Middle frontal gyrus (tissue), 1 donor: ENCODE measurements at regions not wholly inside any gene's neighbourhood (a gene's known extent, or its start where the extent isn't known, plus 50 kb on each side); places are given as distances from the start of the nearest gene placed in this dataset.
"Not testable (repeated sequence)": the region's sequence is repeated elsewhere in the genome, so short reads cannot be mapped to it uniquely, and the experiment has no call there.

Source experiments
- DNase-seq: peaks from one replicate; pipeline ENCODE4 v3.0.0-alpha.2; 2015; ENCODE audit warnings: low spot score; ENCODE audit errors: extremely low spot score

- no peak for DNase-seq
These were observed 997.9 kb downstream of the TSN start for GRCh38 chr2:122753336-122753735.

GRCh38 chr2:122754561-122754960, 999.1 kb downstream of the TSN start:
- DNase-seq: no peak

GRCh38 chr2:122755281-122755780, 999.9 kb downstream of the TSN start:
- no peak for DNase-seq

- no peak for DNase-seq
These were observed 1003.5 kb downstream of the TSN start for GRCh38 chr2:122758967-122759366.

DNA sequence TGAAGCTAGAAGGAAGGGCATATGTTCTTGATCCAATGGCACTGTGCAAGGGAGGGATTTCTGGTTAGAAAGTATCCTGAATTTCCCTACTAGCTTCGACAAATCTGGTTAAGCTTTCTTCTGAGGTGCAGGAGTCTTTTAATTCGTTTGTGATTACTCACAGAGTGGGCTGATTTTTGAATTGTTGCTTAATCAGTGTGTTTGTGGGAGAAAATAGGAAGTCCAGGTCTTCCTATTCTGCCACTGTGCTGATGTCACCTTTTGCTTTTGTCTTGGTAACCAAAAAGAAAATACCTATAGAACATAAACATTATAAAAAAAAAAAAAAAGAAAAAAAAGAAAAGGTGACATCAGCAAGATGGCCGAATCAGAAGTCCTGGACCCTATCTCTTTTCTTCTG, 1008.6 kb downstream of the TSN start:
- DNase-seq: no peak

DNA sequence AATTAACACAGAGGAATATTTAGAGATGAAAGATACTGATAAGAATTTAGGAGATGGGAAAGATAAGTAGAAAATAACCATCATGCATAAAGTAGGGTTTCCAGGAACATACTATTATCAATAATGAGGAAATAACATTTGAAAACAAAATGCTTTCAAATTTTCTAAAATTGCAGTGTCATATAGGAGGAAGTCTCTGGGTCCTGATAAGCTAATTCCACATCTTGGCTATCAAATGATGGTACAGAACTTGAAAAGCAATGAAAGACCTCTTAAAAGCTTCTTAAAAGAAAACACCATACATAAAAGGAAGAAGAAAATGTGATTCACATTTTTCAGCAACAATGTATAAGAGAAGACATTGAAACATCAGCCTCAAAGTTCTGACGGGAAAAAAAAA, 1024.8 kb downstream of the TSN start:
- no peak for DNase-seq

DNA sequence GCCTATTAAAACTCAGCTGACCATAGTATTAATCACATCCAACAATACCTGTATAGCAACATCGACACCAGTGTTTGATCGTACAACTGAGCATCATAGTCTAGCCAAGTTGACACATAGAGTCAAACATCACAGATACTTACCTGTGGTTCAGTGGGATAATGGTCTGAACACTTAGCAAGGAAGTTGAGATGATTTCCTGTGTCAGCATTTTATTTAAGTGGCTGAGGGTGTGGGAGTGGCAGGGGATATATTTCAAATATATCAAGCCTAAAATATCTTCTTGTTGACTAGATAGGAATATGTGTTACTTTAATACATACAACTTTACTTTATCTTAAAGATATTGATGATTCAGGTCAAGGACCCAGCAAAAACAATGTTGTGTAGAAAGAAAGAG, 1038.6 kb downstream of the TSN start:
- no peak for DNase-seq

DNA sequence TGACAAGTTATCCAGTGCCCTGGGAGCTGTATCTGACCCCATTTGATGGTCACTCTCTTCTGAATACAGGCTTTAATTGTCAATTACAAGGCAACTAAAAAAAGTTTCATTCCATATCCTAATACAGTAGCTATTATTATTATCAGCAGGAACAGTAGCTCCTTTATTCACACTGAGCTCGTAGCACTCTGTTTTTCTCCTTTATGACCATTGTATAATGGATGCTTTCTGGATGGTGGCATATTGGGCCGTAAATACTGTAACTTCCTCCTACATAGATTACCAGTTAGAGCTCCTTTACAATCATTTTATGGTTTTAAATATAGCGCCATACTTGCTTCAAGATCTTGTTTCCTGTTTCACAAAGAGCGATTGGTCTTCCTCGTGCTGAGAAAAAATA, 1040.3 kb downstream of the TSN start:
- DNase-seq: no peak

DNA sequence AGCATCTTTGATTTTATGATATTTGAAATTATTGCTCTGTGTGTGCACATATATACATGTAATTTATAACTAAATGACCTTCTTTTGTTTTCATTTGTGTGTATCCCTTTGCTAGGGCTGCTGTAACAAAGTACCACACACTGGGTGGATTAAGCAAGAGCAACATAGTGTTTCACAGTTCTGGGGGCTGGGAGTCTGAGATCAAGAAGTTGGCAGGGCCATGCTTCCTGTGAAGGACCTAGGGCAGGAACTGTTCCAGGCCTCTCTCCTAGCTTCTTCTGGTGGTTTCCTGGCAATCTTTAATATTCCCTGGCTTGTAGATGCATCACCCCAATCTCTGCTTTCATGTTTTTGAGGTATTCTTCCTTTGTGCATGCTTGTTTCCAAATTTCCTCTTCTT, 1043.9 kb downstream of the TSN start:
- DNase-seq: no peak

DNA sequence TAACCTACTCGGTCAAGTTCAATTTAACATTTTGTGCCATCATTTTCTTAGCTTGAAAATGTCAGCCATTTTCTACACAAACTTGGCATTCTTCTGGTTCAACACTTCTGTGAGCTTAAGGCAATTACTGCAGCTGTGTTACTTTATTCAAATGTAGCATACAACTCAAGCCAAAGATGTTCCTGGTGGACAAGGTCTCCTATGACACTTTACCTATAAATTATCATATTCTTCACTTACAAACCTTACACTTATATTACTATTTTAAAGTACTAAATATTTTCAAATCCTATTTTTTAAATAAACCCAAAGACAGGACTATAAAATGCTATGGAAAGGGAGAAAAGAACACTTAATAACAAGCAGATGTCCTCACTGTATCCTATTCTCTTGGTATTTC, 1045.3 kb downstream of the TSN start:
- no peak for DNase-seq

- DNase-seq: no peak
These were observed 1049.0 kb downstream of the TSN start for GRCh38 chr2:122804494-122804893.

DNA sequence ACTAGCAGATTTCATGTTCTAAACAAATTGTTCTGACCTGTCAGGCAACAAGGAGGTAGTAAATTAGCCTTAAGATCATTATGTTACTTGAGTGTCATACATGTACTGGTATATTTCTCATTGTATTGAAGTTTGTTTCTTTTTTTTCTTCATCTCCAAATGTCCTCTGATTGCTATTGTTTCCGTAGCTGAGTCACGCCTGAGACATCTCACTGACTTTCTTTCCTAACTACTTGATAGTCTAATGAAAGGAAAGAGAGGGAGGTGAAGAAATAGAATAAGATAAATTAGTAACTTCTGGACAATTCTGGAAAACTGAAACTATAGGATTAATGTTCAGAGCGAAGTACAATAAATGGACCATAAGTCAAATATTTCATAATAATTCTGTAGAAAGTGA, 1049.9 kb downstream of the TSN start:
- no peak for DNase-seq

DNA sequence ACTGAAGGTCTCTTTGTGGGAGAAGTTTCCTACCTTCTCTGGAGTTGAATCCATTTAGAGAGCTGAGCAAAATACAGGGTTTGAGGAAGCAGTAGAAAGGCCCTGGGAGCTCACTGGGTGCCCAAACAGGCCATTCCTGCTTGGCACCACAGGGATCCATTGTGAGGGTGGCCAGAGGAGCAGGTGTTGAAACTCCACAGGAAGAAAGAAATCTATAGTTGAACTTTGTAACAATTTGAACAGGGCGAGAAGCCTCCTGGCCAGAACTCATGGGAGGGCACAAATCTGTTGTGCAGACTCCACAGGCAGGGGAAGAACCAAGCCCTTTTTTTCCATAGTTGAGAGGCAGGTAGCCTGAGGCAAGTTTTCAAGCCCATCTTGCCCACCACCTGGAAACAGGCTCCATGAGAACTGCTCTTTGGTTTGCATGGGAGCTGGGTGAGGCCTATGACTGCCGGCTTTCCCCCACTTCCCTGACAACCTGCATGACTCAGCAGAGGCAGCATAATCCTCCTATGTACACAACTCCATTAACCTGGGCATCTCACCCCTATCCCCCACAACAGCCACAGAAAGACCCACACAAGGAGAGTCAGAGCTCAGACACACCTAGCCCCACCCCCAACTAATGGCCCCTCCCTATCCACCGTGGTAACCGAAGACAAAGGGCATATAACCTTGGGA, 1053.0 kb downstream of the TSN start:
- DNase-seq: no peak

DNA sequence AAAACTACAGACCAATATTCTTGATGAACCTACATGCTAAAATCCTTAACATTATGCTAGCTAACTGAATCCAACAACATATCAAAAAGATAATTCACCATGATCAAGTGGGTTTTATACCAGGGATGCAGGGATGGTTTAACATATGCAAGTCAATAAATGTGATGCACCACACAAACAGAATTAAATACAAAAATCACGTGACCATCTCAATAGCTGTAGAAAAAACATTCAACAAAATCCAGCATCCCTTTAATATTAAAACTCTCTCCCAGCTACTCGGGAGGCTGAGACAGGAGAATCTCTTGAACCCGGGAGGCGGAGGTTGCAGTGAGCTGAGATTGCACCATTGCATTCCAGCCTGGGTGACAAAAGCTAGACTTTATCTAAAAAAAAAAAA, 1056.8 kb downstream of the TSN start:
- not testable (repeated sequence) for DNase-seq

GRCh38 chr2:122815120-122815519, 1059.7 kb downstream of the TSN start:
- DNase-seq: no peak

DNA sequence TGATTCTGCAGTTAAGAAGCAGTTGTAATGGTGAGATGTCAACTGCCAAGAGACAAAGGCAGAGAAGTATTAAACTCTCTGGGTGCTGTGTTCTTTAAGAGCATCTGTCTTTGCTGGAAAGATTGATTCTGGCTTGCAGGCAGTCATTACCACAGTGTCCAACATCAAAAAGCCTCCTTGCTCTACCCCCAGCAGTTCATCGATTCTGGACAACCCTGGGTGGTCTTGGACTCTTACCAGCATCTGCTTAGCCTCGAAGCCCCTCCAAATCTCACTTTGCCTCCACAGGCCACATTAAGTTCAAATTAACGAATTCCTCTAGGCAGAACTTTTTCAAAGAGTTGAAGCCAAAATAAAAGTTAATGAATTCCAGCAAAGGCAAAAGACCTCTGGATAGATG, 1061.4 kb downstream of the TSN start:
- DNase-seq: no peak

DNA sequence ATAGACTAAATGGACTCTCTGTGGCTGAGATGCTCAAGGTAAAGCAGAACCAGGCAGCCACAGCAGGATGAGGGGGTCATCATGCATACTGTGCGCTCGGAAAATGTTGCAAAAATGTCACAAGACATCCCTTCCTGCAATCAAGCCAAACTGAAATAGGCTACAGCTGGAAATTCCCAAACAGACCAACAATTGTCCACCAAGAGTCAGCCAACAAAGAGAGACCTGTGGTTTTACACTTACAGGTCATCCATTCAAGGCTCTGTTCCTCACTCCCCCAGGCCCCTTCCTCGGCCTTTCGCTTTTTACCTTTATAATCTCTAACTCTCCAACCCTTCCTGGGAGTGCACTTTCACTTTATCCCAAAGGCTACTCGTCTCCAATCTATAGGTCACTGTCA, 1066.9 kb downstream of the TSN start:
- DNase-seq: no peak

GRCh38 chr2:122830157-122830556, 1074.7 kb downstream of the TSN start:
- no peak for DNase-seq

DNA sequence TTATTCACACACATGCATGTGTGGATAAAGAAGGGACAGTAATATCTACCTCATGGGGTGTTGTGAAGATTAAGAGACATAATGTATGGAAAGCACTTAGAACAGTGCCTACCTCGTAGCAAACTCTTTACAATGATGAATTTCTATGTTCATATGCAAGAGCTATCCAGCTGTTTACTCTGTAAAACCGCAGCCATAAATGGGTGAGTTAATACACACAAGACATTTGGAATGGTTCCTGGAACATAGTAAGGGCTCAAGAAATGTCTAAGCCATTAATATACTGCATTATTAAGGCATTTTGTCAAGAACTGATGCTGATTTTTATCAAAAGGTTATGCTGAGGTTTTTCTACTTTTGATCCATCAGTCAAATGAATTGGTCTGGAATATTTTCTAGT, 1076.2 kb downstream of the TSN start:
- no peak for DNase-seq

DNA sequence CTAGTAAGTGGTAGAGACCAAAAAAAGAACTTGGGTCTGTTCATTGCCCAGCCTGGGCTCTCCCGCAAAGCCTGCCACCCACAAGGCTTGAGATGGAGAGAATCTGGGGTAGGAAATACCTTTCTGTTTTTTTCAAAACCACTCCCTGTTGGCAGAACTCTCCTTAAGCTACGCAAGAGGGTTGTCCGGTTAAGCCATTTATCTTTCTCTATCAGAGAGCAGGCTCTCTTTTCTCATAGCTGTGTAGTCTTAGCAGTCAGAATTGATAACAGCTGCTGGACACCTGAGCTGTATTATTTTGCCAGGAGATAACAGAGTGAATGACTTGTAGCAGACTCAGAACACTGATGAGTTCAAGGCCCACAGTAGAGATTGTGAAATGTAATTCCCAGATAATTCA, 1088.1 kb downstream of the TSN start:
- DNase-seq: no peak

DNA sequence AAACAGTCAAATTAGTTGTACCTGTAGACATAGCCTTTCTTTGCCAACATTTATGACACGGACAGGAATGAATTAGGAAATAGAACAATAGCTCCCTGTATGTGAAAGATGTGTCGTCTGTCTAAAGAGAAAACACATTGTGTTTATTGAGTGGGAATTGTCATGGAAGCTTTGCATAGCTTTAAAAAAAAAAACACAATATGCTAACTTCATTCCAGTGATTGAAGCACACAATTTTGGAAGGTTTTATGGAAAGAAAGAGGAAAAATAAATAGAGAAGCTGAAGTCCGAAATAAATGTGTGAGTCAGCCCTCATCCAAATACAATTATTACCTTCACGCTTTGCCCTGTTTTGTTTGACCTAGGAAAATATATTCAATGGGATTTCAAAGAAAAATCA, 1095.7 kb downstream of the TSN start:
- DNase-seq: no peak

- DNase-seq: no peak
These were observed 1096.6 kb downstream of the TSN start for GRCh38 chr2:122851972-122852531.

DNA sequence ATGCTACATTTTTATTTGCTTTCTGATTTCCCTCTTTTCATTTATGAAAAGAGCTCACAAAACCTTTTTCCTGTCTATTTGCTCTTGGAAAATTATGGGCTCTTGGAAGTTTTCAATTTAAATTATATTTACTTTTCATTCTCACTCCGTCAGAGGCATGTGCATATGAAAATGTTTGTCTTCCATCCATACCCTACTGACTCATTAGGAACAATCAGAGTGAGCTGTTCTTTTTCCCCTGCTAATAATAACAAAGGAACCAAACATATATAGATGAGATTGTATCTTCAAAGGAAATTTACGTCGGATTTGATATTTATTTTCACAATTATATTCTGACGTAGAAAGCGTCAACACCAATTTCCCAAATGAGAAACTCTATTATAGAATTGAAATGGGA, 1101.2 kb downstream of the TSN start:
- DNase-seq: no peak
